ENCODE measurements at regions not wholly inside any gene's neighbourhood (a gene's known extent, or its start where the extent isn't known, plus 50 kb on each side); places are given as distances from the start of the nearest gene placed in this dataset.

DNA sequence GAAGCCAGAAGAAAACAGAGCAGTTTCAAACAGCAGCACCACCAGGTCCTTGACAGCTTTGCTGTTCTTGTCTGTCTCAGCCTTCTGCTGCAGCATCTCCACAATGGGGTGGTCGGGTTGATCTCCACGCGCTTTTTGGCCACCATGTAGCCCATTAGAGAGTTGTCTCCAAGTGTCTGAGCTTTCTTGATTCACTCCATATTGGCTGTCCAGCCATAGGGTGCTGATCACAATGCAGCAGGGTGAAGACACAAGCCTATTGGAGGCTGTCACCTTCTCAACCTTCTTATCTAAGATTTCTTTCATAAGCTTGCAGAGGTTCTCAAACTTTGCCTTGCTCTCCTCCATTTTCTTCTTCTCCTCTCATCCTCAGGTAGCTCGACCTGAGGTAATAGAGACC lies 175.4 kb upstream of the S100G start:
- POLR2A ChIA-PET, result interaction anchor here (1.0 kb wide), 1 partner anchor 8 kb away, joined by 3 read pairs; no protein-coding TSS in a partner anchor
- in situ Hi-C loops (cut with MboI), result no loop called here
- H3K9ac ChIP-seq (ENCODE audit: insufficient read depth in 1 of 2, low read depth in 2 of 2, low read length in 2 of 2), result no peak overlapping the region
- H3K27me3 ChIP-seq (ENCODE audit: control insufficient read depth in 2 of 2, insufficient read depth in 2 of 2, low read length in 2 of 2), result no peaks in the 10 kb centered on the region
- intact Hi-C loops (cut with micrococcal nuclease), result no loop called here
- H3K79me2 ChIP-seq (ENCODE audit: control insufficient read depth, insufficient read depth, low read length), result no peaks in the 10 kb centered on the region
- no peak overlapping the region for H3K4me2 ChIP-seq (ENCODE audit: insufficient read depth, low read length)
- H2AFZ ChIP-seq (ENCODE audit: low read depth, low read length), result no peak overlapping the region
- no peaks in the 10 kb centered on the region for H3K36me3 ChIP-seq (ENCODE audit: control insufficient read depth, insufficient read depth, low read length)
- H3K9me3 ChIP-seq (replicated peaks; ENCODE audit: control insufficient read depth, insufficient read depth, low read depth, low read length), result no peaks in the 10 kb centered on the region
- ATAC-seq (no peak), DNase-seq (ENCODE audit: extremely low read depth in 1 of 4, low spot score in 3 of 4) (no peak), FAIRE-seq (no peak)
- no peaks in the 10 kb centered on the region for H3K4me1 ChIP-seq (replicated peaks in 1 of 2; ENCODE audit: control insufficient read depth in 2 of 2, insufficient read depth in 2 of 2, low read length in 2 of 2)
- H3K9me1 ChIP-seq (ENCODE audit: control insufficient read depth, insufficient read depth, low read length), result no peaks in the 10 kb centered on the region
- no peak overlapping the region for H3K27ac ChIP-seq (ENCODE audit: extremely low read depth, low read depth, low read length)
- TF ChIP-seq BACH1 (tag; IDR thresholded peaks at IDR 0.05), result no peak
- TF ChIP-seq REST (IDR thresholded peaks at IDR 0.05; ENCODE audit: borderline replicate concordance), result peak; percentile 74
- TF ChIP-seq REST (CRISPR knock-in tag; IDR thresholded peaks at IDR 0.05; ENCODE audit: low read depth), result no peak
- no peak for TF ChIP-seq ZNF639 (CRISPR knock-in tag; conservative IDR thresholded peaks at IDR 0.05 in 1 of 2, IDR thresholded peaks at IDR 0.05 in 1 of 2)
- peak; percentile 19; the same call in 1 of the 2 replicates for TF ChIP-seq EHMT2 (IDR thresholded peaks at IDR 0.05)
- no peak for TF ChIP-seq STAT5A (IDR thresholded peaks at IDR 0.05; ENCODE audit: borderline replicate concordance, low read length)
- no peak overlapping the region for H3K4me3 ChIP-seq
- CTCF ChIA-PET (ENCODE audit: low intra/inter-chr PET ratio), result no interaction called here
- WGBS (ENCODE audit: insufficient coverage, low coverage, missing lambda C conversion rate), result 0% methylated on average over 4 of the region's 4 CpGs
- no TSS peak for BruUV-seq (replicated peaks)
- H4K20me1 ChIP-seq (replicated peaks; ENCODE audit: control insufficient read depth, insufficient read depth, low read length), result no peaks in the 10 kb centered on the region
